H9 (cell line): ENCODE measurements at regions not wholly inside any gene's neighbourhood (a gene's known extent, or its start where the extent isn't known, plus 50 kb on each side); places are given as distances from the start of the nearest gene placed in this dataset.

Experiments
- DNase-seq: peaks from one replicate; pipeline ENCODE4 v3.0.0-alpha.2; 2017
- H2AFZ ChIP-seq: one replicate; pipeline ENCODE4 v1.6.1; 2013; ENCODE audit warnings: mild to moderate bottlenecking, low read length, control low read depth, moderate library complexity
- H2AK5ac ChIP-seq: 2 replicates; pipeline ENCODE4 v1.6.1; 2013; ENCODE audit warnings: low read length, control low read depth, mixed read lengths; ENCODE audit not compliant: insufficient read length
- H2BK120ac ChIP-seq: one replicate; pipeline ENCODE4 v1.6.1; 2013; ENCODE audit warnings: low read depth, mild to moderate bottlenecking, low read length, control low read depth, inconsistent platforms; ENCODE audit not compliant: poor library complexity, severe bottlenecking
- H2BK12ac ChIP-seq: 2 replicates; pipeline ENCODE4 v1.6.1; 2013; ENCODE audit warnings: low read length, control low read depth, mixed read lengths, low read depth; ENCODE audit not compliant: insufficient read length
- H2BK15ac ChIP-seq: 2 replicates; pipeline ENCODE4 v1.6.1; 2013; ENCODE audit warnings: low read depth, low read length, control low read depth
- H2BK20ac ChIP-seq: one replicate; pipeline ENCODE4 v1.6.1; 2013; ENCODE audit warnings: low read depth, mild to moderate bottlenecking, low read length, control low read depth, inconsistent platforms; ENCODE audit not compliant: poor library complexity, severe bottlenecking
- H2BK5ac ChIP-seq: 2 replicates; pipeline ENCODE4 v1.6.1; 2013; ENCODE audit warnings: low read length, control low read depth, mixed read lengths; ENCODE audit not compliant: insufficient read length
- H3K14ac ChIP-seq: 2 replicates; pipeline ENCODE4 v1.6.1; 2013; ENCODE audit warnings: low read length, control low read depth; ENCODE audit not compliant: insufficient read depth
- H3K18ac ChIP-seq: 2 replicates; pipeline ENCODE4 v1.6.1; 2013; ENCODE audit warnings: low read depth, mild to moderate bottlenecking, mixed read lengths, low read length, control low read depth; ENCODE audit not compliant: insufficient read length
- H3K23ac ChIP-seq: 2 replicates; pipeline ENCODE4 v1.6.1; 2013; ENCODE audit warnings: low read length, control low read depth, mixed read lengths, low read depth; ENCODE audit not compliant: insufficient read length
- H3K23me2 ChIP-seq: 2 replicates; pipeline ENCODE4 v1.6.1; 2013; ENCODE audit warnings: low read depth, mild to moderate bottlenecking, mixed read lengths, low read length, control low read depth; ENCODE audit not compliant: insufficient read length, poor library complexity, severe bottlenecking
- H3K27ac ChIP-seq: 2 replicates; pipeline ENCODE4 v1.5.1; 2013; ENCODE audit warnings: low read length, control low read depth, mixed read lengths, low read depth; ENCODE audit not compliant: insufficient read length
- H3K27me3 ChIP-seq: 2 replicates; pipeline ENCODE4 v1.6.1; 2013; ENCODE audit warnings: low read length, control low read depth, inconsistent platforms; ENCODE audit not compliant: insufficient read depth
- H3K4ac ChIP-seq: 2 replicates; pipeline ENCODE4 v1.6.1; 2013; ENCODE audit warnings: low read depth, mild to moderate bottlenecking, control low read depth, inconsistent platforms, low read length, moderate library complexity
- H3K4me1 ChIP-seq: 2 replicates; pipeline ENCODE4 v1.6.1; 2013; ENCODE audit warnings: low read length, control low read depth, inconsistent platforms; ENCODE audit not compliant: insufficient read depth
- H3K4me2 ChIP-seq: 2 replicates; pipeline ENCODE4 v1.6.1; 2013; ENCODE audit warnings: low read length, control low read depth, mixed read lengths; ENCODE audit not compliant: insufficient read length, insufficient read depth
- H3K56ac ChIP-seq: 2 replicates; pipeline ENCODE4 v1.6.1; 2013; ENCODE audit warnings: low read depth, mild to moderate bottlenecking, mixed read lengths, low read length, control low read depth; ENCODE audit not compliant: insufficient read length
- H3K79me1 ChIP-seq: 2 replicates; pipeline ENCODE4 v1.6.1; 2013; ENCODE audit warnings: low read depth, mild to moderate bottlenecking, moderate library complexity, low read length, control low read depth, inconsistent platforms; ENCODE audit not compliant: insufficient read depth, poor library complexity, severe bottlenecking
- H3K79me2 ChIP-seq: 2 replicates; pipeline ENCODE4 v1.6.1; 2013; ENCODE audit warnings: low read length, control low read depth, inconsistent platforms; ENCODE audit not compliant: insufficient read depth
- H3K9ac ChIP-seq: 2 replicates; pipeline ENCODE4 v1.6.1; 2013; ENCODE audit warnings: low read length, control low read depth, mixed read lengths; ENCODE audit not compliant: insufficient read length; ENCODE audit errors: extremely low read depth
- H3K9me3 ChIP-seq: one replicate; pipeline ENCODE4 v1.6.1; 2013; ENCODE audit warnings: low read depth, low read length, inconsistent platforms; ENCODE audit not compliant: control insufficient read depth
- H3T11ph ChIP-seq: one replicate; pipeline ENCODE4 v1.6.1; 2013; ENCODE audit warnings: mild to moderate bottlenecking, low read length, control low read depth, inconsistent platforms
- H4K20me1 ChIP-seq: one replicate; pipeline ENCODE4 v1.6.1; 2013; ENCODE audit not compliant: control insufficient read depth, insufficient read length, insufficient read depth
- H4K5ac ChIP-seq: 2 replicates; pipeline ENCODE4 v1.6.1; 2013; ENCODE audit warnings: low read depth, mild to moderate bottlenecking, mixed read lengths, low read length, control low read depth; ENCODE audit not compliant: insufficient read length
- H4K8ac ChIP-seq: replicated peaks from 2 replicates; pipeline ENCODE4 v1.6.1; 2013; ENCODE audit warnings: low read length, control low read depth, mixed read lengths, low read depth; ENCODE audit not compliant: insufficient read length
- H4K91ac ChIP-seq: 2 replicates; pipeline ENCODE4 v1.6.1; 2013; ENCODE audit warnings: low read depth, mild to moderate bottlenecking, moderate library complexity, mixed read lengths, low read length, control low read depth; ENCODE audit not compliant: insufficient read length
- H3K27ac Mint-ChIP-seq, 3 experiments: 2 replicates in 2 of 3; 3 replicates in 1 of 3; pipeline ENCODE4 v1.8.0; 2020 to 2021; ENCODE audit warnings: mixed read lengths in 3 of 3, mild to moderate bottlenecking in 1 of 3, moderate library complexity in 1 of 3
- H3K27me3 Mint-ChIP-seq: 2 replicates; pipeline ENCODE4 v1.8.0; 2021; ENCODE audit warnings: low read depth, mild to moderate bottlenecking, moderate library complexity, mixed read lengths
- H3K36me3 Mint-ChIP-seq, 3 experiments: 2 replicates in 2 of 3; 3 replicates in 1 of 3; pipeline ENCODE4 v1.8.0; 2020 to 2021; ENCODE audit warnings: low read depth in 3 of 3, mixed read lengths in 3 of 3; ENCODE audit not compliant: insufficient read depth in 1 of 3
- H3K4me1 Mint-ChIP-seq, 2 experiments: 2 replicates each; pipeline ENCODE4 v1.8.0; 2020; ENCODE audit warnings: mixed read lengths in 2 of 2
- H3K4me3 Mint-ChIP-seq, 2 experiments: 2 replicates in 1 of 2; 3 replicates in 1 of 2; pipeline ENCODE4 v1.8.0; 2020 to 2021; ENCODE audit warnings: mild to moderate bottlenecking in 2 of 2, mixed read lengths in 2 of 2, moderate library complexity in 1 of 2
- H3K9me3 Mint-ChIP-seq, 2 experiments: 2 replicates in 1 of 2; 3 replicates in 1 of 2; pipeline ENCODE4 v1.8.0; 2020; ENCODE audit warnings: mild to moderate bottlenecking in 2 of 2, mixed read lengths in 2 of 2, moderate library complexity in 1 of 2
- WGBS: extraction: QIAGEN DNeasy Blood & Tissue Kit; methylation state at CpG from one replicate; pipeline ENCODE4 v1.1.7; 2013; ENCODE audit warnings: missing lambda C conversion rate, low lambda C conversion rate, mixed read lengths; ENCODE audit not compliant: insufficient read length; ENCODE audit errors: extremely low coverage; 5-methylcytosine and 5-hydroxymethylcytosine counted together
- TF ChIP-seq, protein P1 (sequence below): fragments of 200-600 bp; sonication (generic); conservative IDR thresholded peaks from 3 replicates; pipeline ENCODE4 v1.8.0; 2021; ENCODE audit warnings: antibody characterized with exemption, mild to moderate bottlenecking

DNA sequence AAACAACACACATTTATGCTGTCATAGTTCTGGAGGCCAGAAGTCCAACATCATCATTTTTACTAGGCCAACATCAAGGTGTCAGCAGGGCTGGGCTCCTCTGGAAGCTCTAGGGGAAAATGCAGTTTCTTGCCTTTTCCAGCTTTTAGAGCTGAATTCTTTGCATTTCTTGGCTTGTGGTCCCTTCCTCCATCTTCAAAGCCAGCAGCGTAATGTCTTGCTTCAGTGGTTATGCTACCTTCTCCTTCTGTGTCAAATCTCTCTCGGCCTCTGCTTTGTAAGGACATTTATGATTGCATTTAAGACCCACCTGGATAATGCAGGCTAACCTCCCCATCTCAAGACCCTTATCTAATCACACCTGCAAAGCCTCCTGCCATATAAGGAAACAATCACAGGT lies 66.5 kb upstream of the ANKRD1 start:
- H3K27me3 ChIP-seq: no peaks in the 10 kb centered on the region
- no peaks in the 10 kb centered on the region for H3K79me1 ChIP-seq
- H3K4me1 ChIP-seq: no peaks in the 10 kb centered on the region
- H2BK15ac ChIP-seq: no peak overlapping the region
- no peak overlapping the region for H3K9ac ChIP-seq
- Mint-ChIP-seq H3K36me3 (no peaks in the 10 kb centered on the region), H3K4me3 (no peak overlapping the region), H3K4me1 (peaks cover 0 to 7% of the 10 kb centered on the region in 2 experiments; a peak in 1 of 4 replicates), H3K9me3 (no peaks in the 10 kb centered on the region), H3K27me3 (peaks cover 26% of the 10 kb centered on the region), H3K27ac (no peak overlapping the region)
- TF ChIP-seq, protein P1, sequence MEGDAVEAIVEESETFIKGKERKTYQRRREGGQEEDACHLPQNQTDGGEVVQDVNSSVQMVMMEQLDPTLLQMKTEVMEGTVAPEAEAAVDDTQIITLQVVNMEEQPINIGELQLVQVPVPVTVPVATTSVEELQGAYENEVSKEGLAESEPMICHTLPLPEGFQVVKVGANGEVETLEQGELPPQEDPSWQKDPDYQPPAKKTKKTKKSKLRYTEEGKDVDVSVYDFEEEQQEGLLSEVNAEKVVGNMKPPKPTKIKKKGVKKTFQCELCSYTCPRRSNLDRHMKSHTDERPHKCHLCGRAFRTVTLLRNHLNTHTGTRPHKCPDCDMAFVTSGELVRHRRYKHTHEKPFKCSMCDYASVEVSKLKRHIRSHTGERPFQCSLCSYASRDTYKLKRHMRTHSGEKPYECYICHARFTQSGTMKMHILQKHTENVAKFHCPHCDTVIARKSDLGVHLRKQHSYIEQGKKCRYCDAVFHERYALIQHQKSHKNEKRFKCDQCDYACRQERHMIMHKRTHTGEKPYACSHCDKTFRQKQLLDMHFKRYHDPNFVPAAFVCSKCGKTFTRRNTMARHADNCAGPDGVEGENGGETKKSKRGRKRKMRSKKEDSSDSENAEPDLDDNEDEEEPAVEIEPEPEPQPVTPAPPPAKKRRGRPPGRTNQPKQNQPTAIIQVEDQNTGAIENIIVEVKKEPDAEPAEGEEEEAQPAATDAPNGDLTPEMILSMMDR: no peak
- no peak for DNase-seq
- no peaks in the 10 kb centered on the region for H3K23me2 ChIP-seq
- no peak overlapping the region for H3K4ac ChIP-seq
- H2AK5ac ChIP-seq: no peak overlapping the region
- no peak overlapping the region for H3K14ac ChIP-seq
- H3K18ac ChIP-seq: no peak overlapping the region
- H3K4me2 ChIP-seq: no peak overlapping the region
- WGBS: no CpG with 5 or more reads among the region's 2 CpGs
- no peak overlapping the region for H4K91ac ChIP-seq
- H3K9me3 ChIP-seq: no peaks in the 10 kb centered on the region
- H3K79me2 ChIP-seq: no peaks in the 10 kb centered on the region
- no peak overlapping the region for H3K27ac ChIP-seq
- H2BK12ac ChIP-seq: no peak overlapping the region
- no peak overlapping the region for H2BK5ac ChIP-seq
- H3T11ph ChIP-seq: no peak overlapping the region
- no peak overlapping the region for H4K5ac ChIP-seq
- no peak overlapping the region for H2AFZ ChIP-seq
- H2BK20ac ChIP-seq: no peak overlapping the region
- no peak overlapping the region for H3K23ac ChIP-seq
- H2BK120ac ChIP-seq: no peak overlapping the region
- no peak overlapping the region for H4K8ac ChIP-seq
- H3K56ac ChIP-seq: no peak overlapping the region
- H4K20me1 ChIP-seq: no peaks in the 10 kb centered on the region
